MM.1S (cell line): ENCODE measurements at regions not wholly inside any gene's neighbourhood (a gene's known extent, or its start where the extent isn't known, plus 50 kb on each side); places are given as distances from the start of the nearest gene placed in this dataset.

Experiments
- DNase-seq: peaks from one replicate; pipeline ENCODE4 v3.0.0-alpha.2; 2015
- H2AFZ ChIP-seq: fragments of 300-600 bp; sonication (generic); 2 replicates; pipeline ENCODE4 v1.6.0; 2016; ENCODE audit warnings: antibody characterized with exemption, low read length
- H3F3A ChIP-seq: fragments of 300-600 bp; sonication (generic); 2 replicates; pipeline ENCODE4 v1.6.1; 2016; ENCODE audit warnings: mild to moderate bottlenecking, antibody characterized with exemption, low read length, moderate library complexity, mixed read lengths; ENCODE audit not compliant: insufficient read depth
- H3K27ac ChIP-seq: fragments of 300-600 bp; sonication (generic); 2 replicates; pipeline ENCODE4 v1.5.1; 2016; ENCODE audit warnings: mild to moderate bottlenecking, low read length
- H3K27me3 ChIP-seq: fragments of 300-600 bp; sonication (generic); replicated peaks from 2 replicates; pipeline ENCODE4 v1.6.0; 2016; ENCODE audit warnings: low read length; ENCODE audit not compliant: insufficient read depth
- H3K36me3 ChIP-seq: fragments of 300-600 bp; sonication (generic); replicated peaks from 2 replicates; pipeline ENCODE4 v1.6.1; 2016; ENCODE audit warnings: mild to moderate bottlenecking, low read length, mixed read lengths; ENCODE audit not compliant: insufficient read depth
- H3K4me1 ChIP-seq: fragments of 300-600 bp; sonication (generic); 2 replicates; pipeline ENCODE4 v1.6.1; 2016; ENCODE audit warnings: low read length, mixed read lengths
- H3K4me2 ChIP-seq: fragments of 300-600 bp; sonication (generic); 2 replicates; pipeline ENCODE4 v1.6.0; 2016; ENCODE audit warnings: low read depth, low read length
- H3K4me3 ChIP-seq: fragments of 300-600 bp; sonication (generic); 2 replicates; pipeline ENCODE4 v1.5.1; 2016; ENCODE audit warnings: low read length, mixed read lengths
- H3K79me2 ChIP-seq: fragments of 300-600 bp; sonication (generic); 2 replicates; pipeline ENCODE4 v1.6.1; 2016; ENCODE audit warnings: mixed run types, low read length, mixed read lengths
- H3K9ac ChIP-seq: fragments of 300-600 bp; sonication (generic); 2 replicates; pipeline ENCODE4 v1.6.1; 2016; ENCODE audit warnings: low read length, mixed read lengths
- H3K9me2 ChIP-seq: fragments of 300-600 bp; sonication (generic); replicated peaks from 2 replicates; pipeline ENCODE4 v1.6.1; 2016; ENCODE audit warnings: mild to moderate bottlenecking, low read length, mixed read lengths; ENCODE audit not compliant: insufficient read depth
- H3K9me3 ChIP-seq: fragments of 300-600 bp; sonication (generic); replicated peaks from 2 replicates; pipeline ENCODE4 v1.6.1; 2016; ENCODE audit warnings: mild to moderate bottlenecking, low read length, mixed read lengths; ENCODE audit not compliant: insufficient read depth
- H4K20me1 ChIP-seq: fragments of 300-600 bp; sonication (generic); 2 replicates; pipeline ENCODE4 v1.6.1; 2016; ENCODE audit warnings: mild to moderate bottlenecking, low read length, moderate library complexity, mixed read lengths; ENCODE audit not compliant: insufficient read depth
- CTCF ChIP-seq: fragments of 300-600 bp; sonication (generic); IDR thresholded peaks from 2 replicates; pipeline ENCODE4 v1.5.1; 2016; ENCODE audit warnings: antibody characterized with exemption, low read length, mixed read lengths
- EZH2 ChIP-seq: fragments of 300-600 bp; sonication (generic); optimal IDR thresholded peaks from 2 replicates; pipeline ENCODE3; 2017; ENCODE audit warnings: low read depth, mild to moderate bottlenecking, antibody characterized with exemption, low read length, mixed read lengths
- EZH2phosphoT487 ChIP-seq: fragments of 300-600 bp; sonication (generic); IDR thresholded peaks from 2 replicates; pipeline ENCODE4 v1.6.1; 2018; ENCODE audit warnings: antibody characterized with exemption, low read length

GRCh38 chr1:94362466-94363058 lies 55.6 kb upstream of the ABCD3 start:
- Histone ChIP-seq H3K9ac (no peak overlapping the region), H3K4me3 (no peak overlapping the region), H4K20me1 (no peaks in the 10 kb centered on the region), H3K27ac (no peak overlapping the region), H3K79me2 (no peaks in the 10 kb centered on the region), H3K9me3 (no peaks in the 10 kb centered on the region), H3K4me1 (no peaks in the 10 kb centered on the region), H3F3A (no peaks in the 10 kb centered on the region), H3K4me2 (no peak overlapping the region), H3K9me2 (no peaks in the 10 kb centered on the region), H3K36me3 (no peaks in the 10 kb centered on the region), H2AFZ (no peak overlapping the region), H3K27me3 (no peaks in the 10 kb centered on the region)
- no peak for TF ChIP-seq CTCF
- no peak for TF ChIP-seq EZH2
- no peak for TF ChIP-seq EZH2phosphoT487
- DNase-seq = no peak

GRCh38 chr1:94358630-94359599 lies 59.3 kb upstream of the ABCD3 start:
- Histone ChIP-seq H3K27me3 (no peaks in the 10 kb centered on the region), H3F3A (no peaks in the 10 kb centered on the region), H4K20me1 (no peaks in the 10 kb centered on the region), H3K4me1 (no peaks in the 10 kb centered on the region), H3K4me3 (no peak overlapping the region), H3K9me2 (no peaks in the 10 kb centered on the region), H3K9ac (no peak overlapping the region), H3K9me3 (no peaks in the 10 kb centered on the region), H3K4me2 (no peak overlapping the region), H3K36me3 (no peaks in the 10 kb centered on the region), H3K27ac (no peak overlapping the region), H3K79me2 (no peaks in the 10 kb centered on the region), H2AFZ (no peak overlapping the region)
- TF ChIP-seq EZH2 (no peak), EZH2phosphoT487 (no peak), CTCF (no peak)
- no peak for DNase-seq

- no peak overlapping the region for H3K9ac ChIP-seq
- TF ChIP-seq EZH2 (no peak), CTCF (no peak), EZH2phosphoT487 (no peak)
- H3K27ac ChIP-seq = no peak overlapping the region
- H3K4me3 ChIP-seq = no peak overlapping the region
- no peaks in the 10 kb centered on the region for H3F3A ChIP-seq
- no peaks in the 10 kb centered on the region for H4K20me1 ChIP-seq
- no peaks in the 10 kb centered on the region for H3K9me2 ChIP-seq
- DNase-seq = no peak
- no peaks in the 10 kb centered on the region for H3K79me2 ChIP-seq
- no peak overlapping the region for H2AFZ ChIP-seq
- H3K36me3 ChIP-seq = no peaks in the 10 kb centered on the region
- no peaks in the 10 kb centered on the region for H3K9me3 ChIP-seq
- no peaks in the 10 kb centered on the region for H3K27me3 ChIP-seq
- no peaks in the 10 kb centered on the region for H3K4me1 ChIP-seq
- no peak overlapping the region for H3K4me2 ChIP-seq
Measured at GRCh38 chr1:94357661-94358060, 60.5 kb upstream of the ABCD3 start.
